IMR-90 (cell line): ENCODE measurements at regions not wholly inside any gene's neighbourhood (a gene's known extent, or its start where the extent isn't known, plus 50 kb on each side); places are given as distances from the start of the nearest gene placed in this dataset.

ENCODE experiments used
- ATAC-seq: fragments of 200-7000 bp; cut with Tn5 transposase; 2 replicates; pipeline ENCODE4 v1.9.1; 2020; ENCODE audit warnings: low read depth, mild to moderate bottlenecking, moderate library complexity
- BruUV-seq: library from RNA; stranded (reverse); fragments of 400-500 nt; replicated peaks from 2 replicates; lab custom pipeline; 2021; lab: Mats Ljungman, UMichigan
- CTCF ChIA-PET: fragments of 300-600 bp; formaldehyde crosslinking; extraction: SDS; loops from one replicate; lab custom pipeline; 2021; ENCODE audit warnings: antibody characterized with exemption; lab: Yijun Ruan, JAX
- POLR2A ChIA-PET: fragments of 300-600 bp; sonication (Branson Sonifier 250); formaldehyde crosslinking; loops from one replicate; lab custom pipeline; 2022; ENCODE audit warnings: antibody characterized with exemption; ENCODE audit not compliant: unreplicated experiment; lab: Charles Lee
- DNase-seq: peaks from one replicate; pipeline ENCODE4 v3.0.0; 2013
- H2AFZ ChIP-seq: replicated peaks from 2 replicates; pipeline ENCODE3; 2013; ENCODE audit warnings: low read length, mild to moderate bottlenecking; ENCODE audit not compliant: poor library complexity
- H2AK5ac ChIP-seq: 2 replicates; pipeline ENCODE4 v1.6.1; 2013; ENCODE audit warnings: low read depth, low read length, inconsistent platforms
- H2AK9ac ChIP-seq: replicated peaks from 2 replicates; pipeline ENCODE3; 2013; ENCODE audit warnings: mild to moderate bottlenecking, low read depth, low read length, moderate library complexity; ENCODE audit not compliant: poor library complexity
- H2BK120ac ChIP-seq: 2 replicates; pipeline ENCODE4 v1.6.1; 2013; ENCODE audit warnings: low read depth, low read length, inconsistent platforms
- H2BK15ac ChIP-seq: 3 replicates; pipeline ENCODE4 v1.6.1; 2013; ENCODE audit warnings: low read depth, low read length, inconsistent platforms
- H2BK20ac ChIP-seq: 2 replicates; pipeline ENCODE4 v1.6.1; 2013; ENCODE audit warnings: low read depth, mild to moderate bottlenecking, inconsistent platforms, low read length, moderate library complexity
- H2BK5ac ChIP-seq: 2 replicates; pipeline ENCODE4 v1.6.1; 2013; ENCODE audit warnings: mild to moderate bottlenecking, low read depth, low read length, inconsistent platforms; ENCODE audit not compliant: poor library complexity, severe bottlenecking
- H3K14ac ChIP-seq: replicated peaks from 2 replicates; pipeline ENCODE4 v1.6.1; 2013; ENCODE audit warnings: low read depth, low read length, inconsistent platforms
- H3K18ac ChIP-seq: 2 replicates; pipeline ENCODE4 v1.6.1; 2013; ENCODE audit warnings: low read depth, low read length, control low read depth
- H3K23ac ChIP-seq: 2 replicates; pipeline ENCODE4 v1.6.1; 2013; ENCODE audit warnings: low read depth, low read length, inconsistent platforms
- H3K27ac ChIP-seq: 2 replicates; pipeline ENCODE4 v1.5.1; 2013; ENCODE audit warnings: mild to moderate bottlenecking, control low read depth, low read length; ENCODE audit not compliant: insufficient read depth
- H3K27me3 ChIP-seq: 2 replicates; pipeline ENCODE4 v1.6.1; 2013; ENCODE audit warnings: low read length; ENCODE audit not compliant: control insufficient read depth, insufficient read depth
- H3K36me3 ChIP-seq: 2 replicates; pipeline ENCODE4 v1.6.1; 2013; ENCODE audit warnings: low read length, mixed read lengths; ENCODE audit not compliant: control insufficient read depth, insufficient read depth
- H3K4ac ChIP-seq: 2 replicates; pipeline ENCODE4 v1.6.1; 2013; ENCODE audit warnings: low read depth, low read length, inconsistent platforms
- H3K4me1 ChIP-seq: 2 replicates; pipeline ENCODE4 v1.6.1; 2013; ENCODE audit warnings: low read length, mixed read lengths; ENCODE audit not compliant: control insufficient read depth, insufficient read depth
- H3K4me2 ChIP-seq: 2 replicates; pipeline ENCODE4 v1.6.1; 2013; ENCODE audit warnings: low read depth, mild to moderate bottlenecking, control low read depth, low read length, moderate library complexity
- H3K4me3 ChIP-seq: 2 replicates; pipeline ENCODE4 v1.5.1; 2013; ENCODE audit warnings: low read depth, mild to moderate bottlenecking, control low read depth, low read length, moderate library complexity; ENCODE audit not compliant: insufficient read depth
- H3K56ac ChIP-seq: 2 replicates; pipeline ENCODE4 v1.6.1; 2013; ENCODE audit warnings: low read length, inconsistent platforms; ENCODE audit not compliant: insufficient read depth; ENCODE audit errors: extremely low read depth
- H3K79me1 ChIP-seq, 2 experiments: 2 replicates each; pipeline ENCODE4 v1.6.1; 2013; ENCODE audit warnings: low read length in 2 of 2, inconsistent platforms in 1 of 2, low read depth in 1 of 2
- H3K9ac ChIP-seq: 2 replicates; pipeline ENCODE4 v1.6.1; 2013; ENCODE audit warnings: low read depth, low read length, control low read depth
- H3K9me1 ChIP-seq: 2 replicates; pipeline ENCODE4 v1.6.1; 2013; ENCODE audit warnings: low read length, inconsistent platforms; ENCODE audit not compliant: insufficient read depth
- H3K9me3 ChIP-seq: 2 replicates; pipeline ENCODE4 v1.6.1; 2013; ENCODE audit warnings: low read length; ENCODE audit not compliant: control insufficient read depth, insufficient read depth
- H4K20me1 ChIP-seq: 2 replicates; pipeline ENCODE4 v1.6.1; 2013; ENCODE audit warnings: low read length, inconsistent platforms; ENCODE audit not compliant: insufficient read depth
- H4K5ac ChIP-seq: 2 replicates; pipeline ENCODE4 v1.6.1; 2013; ENCODE audit warnings: mild to moderate bottlenecking, low read depth, low read length, control low read depth
- H4K8ac ChIP-seq, 2 experiments: 2 replicates each; pipeline ENCODE4 v1.6.1; 2013; ENCODE audit warnings: low read depth in 2 of 2, low read length in 2 of 2, control low read depth in 1 of 2, inconsistent platforms in 1 of 2
- H4K91ac ChIP-seq: 2 replicates; pipeline ENCODE4 v1.6.1; 2013; ENCODE audit warnings: low read depth, low read length, inconsistent platforms; ENCODE audit not compliant: insufficient read depth
- CEBPB ChIP-seq: IDR thresholded peaks from 2 replicates; pipeline ENCODE4 v1.6.1; 2012; ENCODE audit warnings: low read depth, low read length, improper control_type of control experiment
- MXI1 ChIP-seq: IDR thresholded peaks from 2 replicates; pipeline ENCODE4 v1.6.1; 2012; ENCODE audit warnings: low read depth, mild to moderate bottlenecking, low read length, moderate library complexity, borderline replicate concordance
- NFE2L2 ChIP-seq: fragments of 150-350 bp; IDR thresholded peaks from 2 replicates; pipeline ENCODE4 v1.6.1; 2016; ENCODE audit warnings: low read depth, mild to moderate bottlenecking, low read length
- WGBS, 2 experiments: methylation state at CpG; one replicate each; pipeline versions ENCODE4 v1.1.5 to v1.1.7; 2013; ENCODE audit warnings: missing lambda C conversion rate in 2 of 2; ENCODE audit not compliant: insufficient read length in 1 of 2; ENCODE audit errors: extremely low coverage in 2 of 2; 5-methylcytosine and 5-hydroxymethylcytosine counted together
- dilution Hi-C: fragments of 300-500 bp; cut with HindIII; formaldehyde crosslinking; loops from one replicate; pipeline ENCODE4 v1.14.3; 2018; ENCODE audit warnings: low sequenced_read_pairs; ENCODE audit not compliant: unreplicated experiment
- in situ Hi-C: fragments of 300-500 bp; cut with MboI; formaldehyde crosslinking; loops from 3 replicates; pipeline ENCODE4 v1.14.3; 2019; ENCODE audit warnings: low sequenced_read_pairs, inconsistent platforms, mixed read lengths
- intact Hi-C: fragments of 100-400 bp; cut with micrococcal nuclease; formaldehyde crosslinking; loops from 2 replicates; pipeline ENCODE4 v1.10.0; 2022

- Histone ChIP-seq H3K9ac (no peak overlapping the region), H3K4me3 (no peak overlapping the region), H2BK120ac (no peak overlapping the region), H4K5ac (no peak overlapping the region), H2AK9ac (no peak overlapping the region), H2BK15ac (no peak overlapping the region), H3K23ac (no peak overlapping the region), H3K27ac (no peak overlapping the region), H2AFZ (no peak overlapping the region), H3K4me1 (peaks cover 2% of the 10 kb centered on the region), H3K9me3 (peaks cover 5% of the 10 kb centered on the region; the same call in 1 of the 2 replicates), H3K4ac (no peak overlapping the region), H3K56ac (no peak overlapping the region), H3K18ac (no peak overlapping the region), H3K79me1 (no peaks in the 10 kb centered on the region), H3K36me3 (no peaks in the 10 kb centered on the region), H2AK5ac (no peak overlapping the region), H3K27me3 (peaks cover 3% of the 10 kb centered on the region; the same call in 1 of the 2 replicates), H4K20me1 (no peaks in the 10 kb centered on the region), H4K91ac (no peak overlapping the region), H3K9me1 (no peaks in the 10 kb centered on the region), H2BK5ac (no peak overlapping the region), H2BK20ac (no peak overlapping the region), H3K4me2 (no peak overlapping the region), H4K8ac (no peak overlapping the region), H3K14ac (no peak overlapping the region)
- BruUV-seq = no TSS peak
- ChIA-PET POLR2A (no interaction called here), CTCF (interaction anchor here (0.6 to 1.0 kb wide), 3 partner anchors 9 to 1924 kb away, joined by 3 to 15 read pairs (median 4); no protein-coding TSS in a partner anchor)
- no CpG with 5 or more reads among the region's 4 CpGs for WGBS, 2 experiments
- no peak for TF ChIP-seq CEBPB
- no peak for TF ChIP-seq MXI1
- TF ChIP-seq NFE2L2 = no peak
- DNase-seq (no peak), ATAC-seq (no peak)
- dilution Hi-C loops (no loop called here), in situ Hi-C loops (no loop called here), intact Hi-C loops (no loop called here)
Measured at GRCh38 chr2:11990576-11990975, 244.1 kb downstream of the LPIN1 start.
